H1 (cell line): ENCODE measurements at regions not wholly inside any gene's neighbourhood (a gene's known extent, or its start where the extent isn't known, plus 50 kb on each side); places are given as distances from the start of the nearest gene placed in this dataset.

Experiments
- CTCF ChIA-PET: fragments of 300-600 bp; sonication (Branson Sonifier 250); formaldehyde crosslinking; loops from one replicate; lab custom pipeline; 2021; ENCODE audit not compliant: partially characterized antibody; lab: Charles Lee
- POLR2A ChIA-PET: fragments of 300-600 bp; sonication (Branson Sonifier 250); formaldehyde crosslinking; loops from one replicate; lab custom pipeline; 2021; ENCODE audit warnings: inconsistent platforms; ENCODE audit not compliant: partially characterized antibody; lab: Charles Lee
- DNase-seq, 2 experiments: peaks; one replicate each; pipeline versions ENCODE4 v3.0.0 to v3.0.0-alpha.2; 2010 to 2022; ENCODE audit warnings: low spot score in 2 of 2, low read depth in 1 of 2, mixed read lengths in 1 of 2
- FAIRE-seq: peaks from 2 replicates; lab custom pipeline; 2011; peaks lifted over from hg19 to GRCh38; lab: Jason Lieb, UNC
- H2AFZ ChIP-seq: 2 replicates; pipeline ENCODE4 v1.8.1; 2012; ENCODE audit warnings: low read length, inconsistent platforms
- H2AK5ac ChIP-seq: 2 replicates; pipeline ENCODE4 v1.6.1; 2013; ENCODE audit warnings: low read depth, low read length
- H2BK120ac ChIP-seq: replicated peaks from 2 replicates; pipeline ENCODE3; 2013; ENCODE audit warnings: low read depth, low read length, inconsistent platforms
- H2BK12ac ChIP-seq: 2 replicates; pipeline ENCODE4 v1.6.1; 2013; ENCODE audit warnings: low read depth, low read length
- H2BK15ac ChIP-seq: 2 replicates; pipeline ENCODE4 v1.6.1; 2013; ENCODE audit warnings: low read length
- H2BK20ac ChIP-seq: 2 replicates; pipeline ENCODE4 v1.6.1; 2013; ENCODE audit warnings: low read length
- H2BK5ac ChIP-seq: 2 replicates; pipeline ENCODE4 v1.6.1; 2013; ENCODE audit warnings: low read depth, low read length
- H3K14ac ChIP-seq: 2 replicates; pipeline ENCODE4 v1.6.1; 2013; ENCODE audit warnings: inconsistent platforms; ENCODE audit not compliant: insufficient read length
- H3K18ac ChIP-seq: 2 replicates; pipeline ENCODE4 v1.6.1; 2013; ENCODE audit warnings: low read length; ENCODE audit errors: extremely low read depth
- H3K23ac ChIP-seq: 2 replicates; pipeline ENCODE4 v1.6.1; 2013; ENCODE audit warnings: inconsistent platforms; ENCODE audit not compliant: insufficient read length
- H3K23me2 ChIP-seq: 2 replicates; pipeline ENCODE4 v1.6.1; 2013; ENCODE audit warnings: low read depth, low read length
- H3K27ac ChIP-seq: 2 replicates; pipeline ENCODE4 v1.6.1; 2011; ENCODE audit warnings: low read depth, low read length, inconsistent platforms
- H3K27me3 ChIP-seq, 4 experiments: replicated peaks in 1 of 4; 1 replicate in 1 of 4; 2 replicates in 3 of 4; pipeline versions ENCODE4 v1.6.1 to v1.8.1; 2011 to 2013; ENCODE audit warnings: low read length in 3 of 4, mild to moderate bottlenecking in 3 of 4, inconsistent platforms in 2 of 4, mixed read lengths in 2 of 4, moderate library complexity in 1 of 4; ENCODE audit not compliant: control insufficient read depth in 3 of 4, insufficient read depth in 3 of 4; ENCODE audit errors: extremely low read depth in 1 of 4
- H3K36me3 ChIP-seq, 4 experiments: 2 replicates each; pipeline versions ENCODE4 v1.6.1 to v1.8.1; 2011 to 2013; ENCODE audit warnings: mild to moderate bottlenecking in 4 of 4, low read length in 3 of 4, moderate library complexity in 2 of 4, control low read depth in 1 of 4, inconsistent platforms in 1 of 4; ENCODE audit not compliant: insufficient read depth in 4 of 4, control insufficient read depth in 2 of 4
- H3K4ac ChIP-seq: replicated peaks from 2 replicates; pipeline ENCODE3; 2013; ENCODE audit warnings: low read length, low read depth, mixed read lengths, inconsistent platforms; ENCODE audit not compliant: insufficient read length
- H3K4me1 ChIP-seq, 4 experiments: replicated peaks in 1 of 4; 1 replicate in 1 of 4; 2 replicates in 3 of 4; pipeline versions ENCODE4 v1.6.1 to v1.8.1; 2011 to 2013; ENCODE audit warnings: low read length in 3 of 4, inconsistent platforms in 2 of 4, mixed read lengths in 1 of 4; ENCODE audit not compliant: insufficient read depth in 4 of 4, control insufficient read depth in 3 of 4
- H3K4me2 ChIP-seq, 2 experiments: 2 replicates each; pipeline versions ENCODE4 v1.6.1 to v1.8.1; 2011 to 2013; ENCODE audit warnings: low read depth in 2 of 2, low read length in 2 of 2, control low read depth in 1 of 2, inconsistent platforms in 1 of 2, mild to moderate bottlenecking in 1 of 2; ENCODE audit not compliant: insufficient read depth in 1 of 2
- H3K4me3 ChIP-seq, 4 experiments: fragments of 200-600, 300-600 bp in 1 of 4; sonication (generic), shearing (Covaris generic), sonication (Bioruptor Twin) in 1 of 4; 2 replicates each; pipeline versions ENCODE4 v1.5.1 to v1.8.1; 2011 to 2016; ENCODE audit warnings: low read length in 4 of 4, low read depth in 3 of 4, control low read depth in 2 of 4, inconsistent platforms in 2 of 4, mild to moderate bottlenecking in 2 of 4, mixed read lengths in 1 of 4, moderate library complexity in 1 of 4; ENCODE audit not compliant: insufficient read depth in 2 of 4; ENCODE audit errors: extremely low read depth in 1 of 4
- H3K56ac ChIP-seq: replicated peaks from 2 replicates; pipeline ENCODE3; 2013; ENCODE audit warnings: low read depth, mild to moderate bottlenecking, mixed read lengths, low read length, inconsistent platforms; ENCODE audit not compliant: insufficient read length
- H3K79me1 ChIP-seq: 2 replicates; pipeline ENCODE4 v1.6.1; 2013; ENCODE audit warnings: low read depth, low read length, control low read depth
- H3K79me2 ChIP-seq, 2 experiments: 2 replicates each; pipeline versions ENCODE4 v1.6.1 to v1.8.1; 2012 to 2013; ENCODE audit warnings: low read length in 2 of 2, mild to moderate bottlenecking in 2 of 2, inconsistent platforms in 1 of 2; ENCODE audit not compliant: insufficient read depth in 2 of 2, control insufficient read depth in 1 of 2
- H3K9ac ChIP-seq, 4 experiments: replicated peaks in 1 of 4; 1 replicate in 1 of 4; 2 replicates in 3 of 4; pipeline versions ENCODE4 v1.6.1 to v1.8.1; 2011 to 2013; ENCODE audit warnings: low read depth in 3 of 4, low read length in 3 of 4, control low read depth in 2 of 4, mild to moderate bottlenecking in 2 of 4, moderate library complexity in 2 of 4, inconsistent platforms in 1 of 4; ENCODE audit errors: extremely low read depth in 1 of 4
- H3K9me3 ChIP-seq, 2 experiments: 2 replicates each; pipeline versions ENCODE4 v1.6.1 to v1.8.1; 2012 to 2013; ENCODE audit warnings: mild to moderate bottlenecking in 2 of 2, moderate library complexity in 2 of 2, control low read depth in 1 of 2, inconsistent platforms in 1 of 2, low read depth in 1 of 2, low read length in 1 of 2, mixed read lengths in 1 of 2; ENCODE audit not compliant: insufficient read depth in 2 of 2
- H4K20me1 ChIP-seq, 2 experiments: replicated peaks in 1 of 2; 2 replicates each; pipeline versions ENCODE3 to v1.8.1; 2011 to 2013; ENCODE audit warnings: inconsistent platforms in 2 of 2, low read length in 2 of 2, mild to moderate bottlenecking in 1 of 2; ENCODE audit not compliant: insufficient read depth in 2 of 2, control insufficient read depth in 1 of 2
- H4K5ac ChIP-seq: 2 replicates; pipeline ENCODE4 v1.6.1; 2013; ENCODE audit warnings: low read length, low read depth, mixed read lengths, inconsistent platforms; ENCODE audit not compliant: insufficient read length
- H4K8ac ChIP-seq: 2 replicates; pipeline ENCODE4 v1.8.0; 2013; ENCODE audit warnings: mild to moderate bottlenecking, moderate library complexity, low read length, inconsistent platforms; ENCODE audit not compliant: insufficient read depth; ENCODE audit errors: extremely low read depth
- H4K91ac ChIP-seq: replicated peaks from 2 replicates; pipeline ENCODE3; 2013; ENCODE audit warnings: low read length, mixed read lengths, inconsistent platforms; ENCODE audit not compliant: insufficient read length
- ATF3 ChIP-seq: IDR thresholded peaks from 2 replicates; pipeline ENCODE4 v1.6.1; 2011; ENCODE audit warnings: low read depth, mild to moderate bottlenecking, low read length; ENCODE audit not compliant: insufficient read depth
- BACH1 ChIP-seq: IDR thresholded peaks from 2 replicates; pipeline ENCODE4 v1.6.1; 2012; ENCODE audit warnings: low read length, improper control_type of control experiment
- CBX5 ChIP-seq: fragments of 300-800, 300-1000 bp; sonication (generic); IDR thresholded peaks from 2 replicates; pipeline ENCODE4 v1.7.1; 2016; ENCODE audit warnings: antibody characterized with exemption, low read length, low read depth
- CBX8 ChIP-seq: fragments of 300-800, 300-1000 bp; sonication (generic); IDR thresholded peaks from 2 replicates; pipeline ENCODE4 v1.7.1; 2016; ENCODE audit warnings: low read depth, low read length, borderline replicate concordance
- CEBPB ChIP-seq: IDR thresholded peaks from 2 replicates; pipeline ENCODE4 v1.6.1; 2012; ENCODE audit warnings: low read depth, low read length
- CHD2 ChIP-seq: IDR thresholded peaks from 2 replicates; pipeline ENCODE4 v1.6.1; 2012; ENCODE audit warnings: low read length, improper control_type of control experiment
- CTBP2 ChIP-seq: IDR thresholded peaks from 2 replicates; pipeline ENCODE4 v1.7.0; 2011; ENCODE audit warnings: borderline replicate concordance, mild to moderate bottlenecking, moderate library complexity, mixed read lengths, low read length; ENCODE audit not compliant: insufficient read depth, insufficient read length
- KDM1A ChIP-seq: fragments of 200-600, 300-600 bp; sonication (generic); IDR thresholded peaks from 2 replicates; pipeline ENCODE4 v1.7.1; 2016; ENCODE audit warnings: mild to moderate bottlenecking, low read length, borderline replicate concordance
- KDM5A ChIP-seq: fragments of 200-600 bp; IDR thresholded peaks from 2 replicates; pipeline ENCODE4 v1.7.1; 2012; ENCODE audit warnings: mild to moderate bottlenecking, low read length, inconsistent platforms, mixed read lengths
- MAFK ChIP-seq: IDR thresholded peaks from 2 replicates; pipeline ENCODE4 v1.6.1; 2012; ENCODE audit warnings: low read depth, mild to moderate bottlenecking, improper control_type of control experiment, low read length
- NRF1 ChIP-seq: IDR thresholded peaks from 2 replicates; pipeline ENCODE4 v1.6.1; 2011; ENCODE audit warnings: mild to moderate bottlenecking, low read depth, low read length, improper control_type of control experiment
- RBBP5 ChIP-seq: IDR thresholded peaks from 2 replicates; pipeline ENCODE4 v1.7.1; 2012; ENCODE audit warnings: low read depth, mild to moderate bottlenecking, inconsistent platforms, low read length, moderate library complexity, borderline replicate concordance
- SIRT6 ChIP-seq: IDR thresholded peaks from one replicate; pipeline ENCODE4 v1.7.1; 2012; ENCODE audit warnings: low read length, inconsistent platforms
- SP4 ChIP-seq: IDR thresholded peaks from 2 replicates; pipeline ENCODE4 v1.6.1; 2012; ENCODE audit warnings: low read length, inconsistent platforms
- ZNF274 ChIP-seq: IDR thresholded peaks from 2 replicates; pipeline ENCODE4 v1.7.0; 2012; ENCODE audit warnings: low read length, borderline replicate concordance; ENCODE audit errors: extremely low read depth
- WGBS, 2 experiments: shearing (Covaris generic) in 1 of 2; methylation state at CpG; one replicate each; pipeline versions ENCODE4 v1.1.6 to v1.1.7; 2013 to 2015; ENCODE audit warnings: low lambda C conversion rate in 2 of 2, mixed read lengths in 2 of 2, inconsistent platforms in 1 of 2, low coverage in 1 of 2, missing lambda C conversion rate in 1 of 2; ENCODE audit not compliant: insufficient replicate concordance in 2 of 2, insufficient coverage in 1 of 2, insufficient read length in 1 of 2; ENCODE audit errors: extremely low coverage in 1 of 2, missing lambda C conversion rate in 1 of 2; 5-methylcytosine and 5-hydroxymethylcytosine counted together

- POLR2A ChIA-PET, result no interaction called here
- CTCF ChIA-PET, result no interaction called here
- H3K18ac ChIP-seq, result no peak overlapping the region; the same call in 1 of the 2 replicates
- no peak overlapping the region for H3K4me3 ChIP-seq
- no peak for TF ChIP-seq ZNF274
- no peak for TF ChIP-seq CBX8
- no peak for TF ChIP-seq CTBP2
- no peak for TF ChIP-seq MAFK
- TF ChIP-seq KDM5A, result no peak
- TF ChIP-seq RBBP5, result no peak
- no peak for TF ChIP-seq ATF3
- TF ChIP-seq CHD2, result no peak
- no peak for TF ChIP-seq CEBPB
- TF ChIP-seq SP4, result no peak
- no peak for TF ChIP-seq NRF1
- no peak for TF ChIP-seq KDM1A
- TF ChIP-seq CBX5, result no peak
- no peak for TF ChIP-seq BACH1
- TF ChIP-seq SIRT6, result no peak
- H2BK20ac ChIP-seq, result peak overlapping the region; percentile 76; the same call in 1 of the 2 replicates
- no peak overlapping the region for H3K14ac ChIP-seq
- H3K79me2 ChIP-seq, result no peaks in the 10 kb centered on the region
- no peak overlapping the region for H2AK5ac ChIP-seq
- H3K36me3 ChIP-seq, result no peaks in the 10 kb centered on the region
- peak overlapping the region; percentile 16; the same call in 1 of the 2 replicates for H2AFZ ChIP-seq
- H3K4ac ChIP-seq, result no peak overlapping the region
- no peaks in the 10 kb centered on the region for H3K27me3 ChIP-seq
- no peak overlapping the region; the same call in 1 of the 2 replicates for H2BK15ac ChIP-seq
- peaks cover 2 to 3% of the 10 kb centered on the region in 2 experiments; a peak in 3 of 4 replicates for H3K9me3 ChIP-seq
- no peak overlapping the region for H4K8ac ChIP-seq
- no peaks in the 10 kb centered on the region for H3K79me1 ChIP-seq
- 0 out of 2 replicates have a peak overlapping the region, but pooled peaks have one; percentile 54 for H3K27ac ChIP-seq
- WGBS, 2 experiments, result 77% methylated on average over 6 of the region's 6 CpGs; no CpG with 5 or more reads in 1 of the 2 experiments
- peak overlapping the region; percentile 25 for H4K91ac ChIP-seq
- DNase-seq (no peak), FAIRE-seq (no peak)
- no peaks in the 10 kb centered on the region for H4K20me1 ChIP-seq
- H3K56ac ChIP-seq, result no peak overlapping the region
- no peak overlapping the region for H3K23ac ChIP-seq
- peak overlapping the region in 1 of 4 experiments; percentile 8; a peak in 1 of 7 replicates for H3K9ac ChIP-seq
- peak overlapping the region; percentile 40 to 42 for H3K4me2 ChIP-seq
- H3K23me2 ChIP-seq, result no peaks in the 10 kb centered on the region; the same call in 1 of the 2 replicates
- peak overlapping the region; percentile 46 for H4K5ac ChIP-seq
- 0 out of 2 replicates have a peak overlapping the region, but pooled peaks have one; percentile 91 for H2BK12ac ChIP-seq
- peaks cover 0 to 7% (median 6%) of the 10 kb centered on the region in 4 experiments; a peak in 5 of 7 replicates for H3K4me1 ChIP-seq
- peak overlapping the region; percentile 30 for H2BK120ac ChIP-seq
- peak overlapping the region; percentile 82; the same call in 1 of the 2 replicates for H2BK5ac ChIP-seq
Measured at GRCh38 chr17:68750208-68750562, 149.0 kb upstream of the FAM20A start.
